Ammon's horn (tissue), 1 donor: ENCODE measurements at regions not wholly inside any gene's neighbourhood (a gene's known extent, or its start where the extent isn't known, plus 50 kb on each side); places are given as distances from the start of the nearest gene placed in this dataset.
"Not testable (repeated sequence)": the region's sequence is repeated elsewhere in the genome, so short reads cannot be mapped to it uniquely, and the experiment has no call there.

Experiments used
- DNase-seq: peaks from one replicate; pipeline ENCODE4 v3.0.0-alpha.2; 2016; ENCODE audit warnings: low spot score

- DNase-seq = not testable (repeated sequence)
Observed at GRCh38 chr2:87610974-87611373, 136.9 kb upstream of the PLGLB2 start.

GRCh38 chr2:87611416-87611815, 136.5 kb upstream of the PLGLB2 start:
- DNase-seq = not testable (repeated sequence)

- not testable (repeated sequence) for DNase-seq
Observed at GRCh38 chr2:87611956-87612355, 135.9 kb upstream of the PLGLB2 start.

GRCh38 chr2:87614829-87615434, 133.0 kb upstream of the PLGLB2 start:
- not testable (repeated sequence) for DNase-seq

GRCh38 chr2:87619121-87619520, 128.8 kb upstream of the PLGLB2 start:
- DNase-seq = not testable (repeated sequence)

- DNase-seq = not testable (repeated sequence)
Observed at GRCh38 chr2:87621139-87621538, 126.7 kb upstream of the PLGLB2 start.

- not testable (repeated sequence) for DNase-seq
Observed at GRCh38 chr2:87622720-87623119, 125.2 kb upstream of the PLGLB2 start.

GRCh38 chr2:87629491-87630458, 118.1 kb upstream of the PLGLB2 start:
- DNase-seq = not testable (repeated sequence)

- DNase-seq = not testable (repeated sequence)
Observed at GRCh38 chr2:87630892-87631291, 117.0 kb upstream of the PLGLB2 start.

GRCh38 chr2:87631402-87631801, 116.5 kb upstream of the PLGLB2 start:
- not testable (repeated sequence) for DNase-seq

GRCh38 chr2:87633287-87633963, 114.5 kb upstream of the PLGLB2 start:
- DNase-seq = not testable (repeated sequence)

- DNase-seq = not testable (repeated sequence)
Observed at GRCh38 chr2:87634106-87634505, 113.8 kb upstream of the PLGLB2 start.

- not testable (repeated sequence) for DNase-seq
Observed at GRCh38 chr2:87634971-87635650, 112.8 kb upstream of the PLGLB2 start.

GRCh38 chr2:87636246-87636645, 111.6 kb upstream of the PLGLB2 start:
- DNase-seq = not testable (repeated sequence)

GRCh38 chr2:87636735-87637134, 111.2 kb upstream of the PLGLB2 start:
- DNase-seq = not testable (repeated sequence)

- peak; percentile 48 for DNase-seq
Observed at GRCh38 chr2:87637249-87637990, 110.5 kb upstream of the PLGLB2 start.

GRCh38 chr2:87638114-87638807, 109.6 kb upstream of the PLGLB2 start:
- DNase-seq = not testable (repeated sequence)

GRCh38 chr2:87638872-87639271, 109.0 kb upstream of the PLGLB2 start:
- not testable (repeated sequence) for DNase-seq

- not testable (repeated sequence) for DNase-seq
Observed at GRCh38 chr2:87639801-87640440, 108.0 kb upstream of the PLGLB2 start.
